Peyer's patch (tissue), 4 donors: ENCODE measurements at regions not wholly inside any gene's neighbourhood (a gene's known extent, or its start where the extent isn't known, plus 50 kb on each side); places are given as distances from the start of the nearest gene placed in this dataset.

Experiments
- DNase-seq, 3 donors: peaks; one replicate each; pipeline ENCODE4 v3.0.0-alpha.2; 2017 to 2019
- H3K27ac ChIP-seq, 4 donors: fragments of 200-600 bp; sonication (generic); one replicate each; pipeline ENCODE4 v1.5.1; 2016 to 2019
- H3K27me3 ChIP-seq, 2 donors: fragments of 200-600 bp; sonication (generic); one replicate each; pipeline ENCODE4 v1.5.1; 2019
- H3K36me3 ChIP-seq, 3 donors: fragments of 200-600 bp; sonication (generic); one replicate each; pipeline ENCODE4 v1.5.1; 2016 to 2019
- H3K4me1 ChIP-seq, 4 donors: fragments of 200-600 bp; sonication (generic); one replicate each; pipeline ENCODE4 v1.5.1; 2016 to 2019
- H3K4me3 ChIP-seq, 4 donors: fragments of 200-600 bp; sonication (generic); 1 replicate in 3 of 4; 2 replicates in 1 of 4; pipeline ENCODE4 v1.5.1; 2016 to 2019; ENCODE audit warnings: mild to moderate bottlenecking in 1 of 4
- H3K9me3 ChIP-seq, 4 donors: fragments of 200-600 bp; sonication (generic); one replicate each; pipeline ENCODE4 v1.5.1; 2016 to 2019; ENCODE audit warnings: mild to moderate bottlenecking in 1 of 4
- CTCF ChIP-seq, 6 experiments: fragments of 450-650 bp in 4 of 6; fragments of 200-600 bp in 2 of 6; sonication (generic) in 1 of 6; IDR thresholded peaks; one replicate each; pipeline ENCODE4 v1.5.1; 2017 to 2019; ENCODE audit warnings: antibody characterized with exemption in 6 of 6, mild to moderate bottlenecking in 3 of 6, moderate library complexity in 1 of 6
- POLR2A ChIP-seq, 2 donors: fragments of 450-650 bp; IDR thresholded peaks; one replicate each; pipeline ENCODE4 v1.5.1; 2017; ENCODE audit warnings: antibody characterized with exemption in 2 of 2, mild to moderate bottlenecking in 2 of 2, moderate library complexity in 2 of 2

- no peaks in the 10 kb centered on the region for H3K27me3 ChIP-seq
- no peak for DNase-seq
- H3K9me3 ChIP-seq, result peaks cover 0 to 2% (median 0%) of the 10 kb centered on the region in 4 donors
- H3K27ac ChIP-seq, result no peak overlapping the region
- no peak overlapping the region for H3K4me3 ChIP-seq
- H3K4me1 ChIP-seq, result no peaks in the 10 kb centered on the region
- no peaks in the 10 kb centered on the region for H3K36me3 ChIP-seq
- no peak for TF ChIP-seq POLR2A (IDR thresholded peaks at IDR 0.05)
- no peak for TF ChIP-seq CTCF (IDR thresholded peaks at IDR 0.05)
Observed at GRCh38 chr6:54655162-54655561, 191.4 kb upstream of the FAM83B start.

- TF ChIP-seq CTCF (IDR thresholded peaks at IDR 0.05) (no peak), POLR2A (IDR thresholded peaks at IDR 0.05) (no peak)
- Histone ChIP-seq H3K27ac (no peak overlapping the region), H3K36me3 (no peaks in the 10 kb centered on the region), H3K4me1 (no peaks in the 10 kb centered on the region), H3K9me3 (peaks cover 0 to 4% (median 0%) of the 10 kb centered on the region in 4 donors), H3K27me3 (no peaks in the 10 kb centered on the region), H3K4me3 (no peak overlapping the region)
- DNase-seq, result no peak
Observed at GRCh38 chr6:54665278-54665677, 181.3 kb upstream of the FAM83B start.

- no peak for TF ChIP-seq POLR2A (IDR thresholded peaks at IDR 0.05)
- TF ChIP-seq CTCF (IDR thresholded peaks at IDR 0.05), result no peak
- Histone ChIP-seq H3K27ac (no peak overlapping the region), H3K4me1 (no peaks in the 10 kb centered on the region), H3K9me3 (no peaks in the 10 kb centered on the region), H3K36me3 (no peaks in the 10 kb centered on the region), H3K27me3 (no peaks in the 10 kb centered on the region), H3K4me3 (no peak overlapping the region)
- DNase-seq, result no peak
Observed at GRCh38 chr6:54680531-54680930, 166.0 kb upstream of the FAM83B start.

- Histone ChIP-seq H3K4me3 (no peak overlapping the region), H3K27ac (no peak overlapping the region), H3K4me1 (no peaks in the 10 kb centered on the region), H3K9me3 (no peaks in the 10 kb centered on the region), H3K36me3 (no peaks in the 10 kb centered on the region), H3K27me3 (no peaks in the 10 kb centered on the region)
- no peak for TF ChIP-seq CTCF (IDR thresholded peaks at IDR 0.05)
- TF ChIP-seq POLR2A (IDR thresholded peaks at IDR 0.05), result no peak
- DNase-seq, result no peak
Observed at GRCh38 chr6:54681267-54681666, 165.3 kb upstream of the FAM83B start.

GRCh38 chr6:54681987-54682386, 164.6 kb upstream of the FAM83B start:
- no peaks in the 10 kb centered on the region for H3K27me3 ChIP-seq
- no peaks in the 10 kb centered on the region for H3K36me3 ChIP-seq
- H3K9me3 ChIP-seq, result no peaks in the 10 kb centered on the region
- DNase-seq, result no peak
- H3K4me1 ChIP-seq, result no peaks in the 10 kb centered on the region
- TF ChIP-seq CTCF (IDR thresholded peaks at IDR 0.05), result no peak
- TF ChIP-seq POLR2A (IDR thresholded peaks at IDR 0.05), result no peak
- H3K27ac ChIP-seq, result no peak overlapping the region
- no peak overlapping the region for H3K4me3 ChIP-seq

- no peaks in the 10 kb centered on the region for H3K36me3 ChIP-seq
- H3K4me3 ChIP-seq, result no peak overlapping the region
- no peak overlapping the region for H3K27ac ChIP-seq
- no peaks in the 10 kb centered on the region for H3K4me1 ChIP-seq
- no peaks in the 10 kb centered on the region for H3K27me3 ChIP-seq
- TF ChIP-seq POLR2A (IDR thresholded peaks at IDR 0.05) (no peak), CTCF (IDR thresholded peaks at IDR 0.05) (no peak)
- DNase-seq, result no peak
- H3K9me3 ChIP-seq, result no peaks in the 10 kb centered on the region
Observed at GRCh38 chr6:54689620-54690019, 157.0 kb upstream of the FAM83B start.
